ENCODE measurements at regions not wholly inside any gene's neighbourhood (a gene's known extent, or its start where the extent isn't known, plus 50 kb on each side); places are given as distances from the start of the nearest gene placed in this dataset.
"Not testable (repeated sequence)": the region's sequence is repeated elsewhere in the genome, so short reads cannot be mapped to it uniquely, and the experiment has no call there.

DNA sequence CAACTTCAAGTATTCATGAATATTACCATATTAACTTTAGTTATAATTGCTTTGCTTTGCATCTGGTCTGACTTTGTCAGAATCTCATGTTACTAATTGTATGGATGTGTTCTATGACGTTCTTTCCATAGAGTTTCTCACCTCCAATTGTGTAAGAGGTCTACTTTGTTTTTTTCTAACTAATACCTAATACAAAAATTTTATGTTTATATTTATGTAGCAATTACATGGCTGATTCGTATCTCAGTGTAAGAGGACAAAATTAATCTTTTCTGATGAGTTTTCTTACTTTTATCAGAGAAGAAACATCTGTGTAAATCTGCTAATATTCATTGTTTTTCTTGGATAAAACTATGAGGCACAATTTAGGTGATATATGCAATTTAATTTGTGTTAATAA lies 224.8 kb upstream of the B3GALT2 start:
- no peaks in the 10 kb centered on the region for H3K36me3 Mint-ChIP-seq
- peaks cover 2% of the 10 kb centered on the region for H3K27me3 Mint-ChIP-seq
- peaks cover 0 to 2% (median 0%) of the 10 kb centered on the region in 3 donors for H3K9me3 Mint-ChIP-seq
- H3K27ac Mint-ChIP-seq, result no peak overlapping the region
- no peak overlapping the region for H3K4me3 Mint-ChIP-seq
- peaks cover 0 to 1% (median 0%) of the 10 kb centered on the region in 3 donors for H3K4me1 Mint-ChIP-seq

DNA sequence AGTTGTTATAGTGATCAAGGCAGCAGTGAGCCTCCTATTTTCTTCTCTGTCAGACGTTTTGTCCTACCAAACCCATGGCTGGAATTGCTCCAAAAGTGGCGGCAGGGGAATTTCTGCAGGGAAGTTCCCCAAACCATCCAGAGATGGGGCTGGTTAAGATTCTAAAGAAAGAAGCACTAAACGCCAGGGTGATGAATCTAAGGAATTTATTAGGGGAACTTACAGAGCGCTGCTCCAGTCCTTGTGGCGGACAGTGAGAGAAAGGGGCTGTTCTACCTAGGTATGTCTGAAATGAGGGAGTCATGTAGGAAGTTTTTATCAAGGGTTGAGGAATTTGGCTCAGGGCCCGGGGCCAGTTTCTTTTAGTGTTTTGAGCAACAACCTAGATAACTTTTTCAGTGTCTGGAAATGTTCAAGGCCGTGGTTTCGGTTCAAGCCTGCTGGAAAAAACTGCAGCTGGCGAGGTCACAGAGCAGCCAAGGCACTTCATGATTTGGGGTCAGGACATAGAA lies 222.4 kb upstream of the B3GALT2 start:
- H3K27me3 Mint-ChIP-seq, result peaks cover 2% of the 10 kb centered on the region
- no peak overlapping the region for H3K4me3 Mint-ChIP-seq
- H3K4me1 Mint-ChIP-seq, result peaks cover 0 to 1% (median 0%) of the 10 kb centered on the region in 3 donors
- no peak overlapping the region for H3K27ac Mint-ChIP-seq
- H3K36me3 Mint-ChIP-seq, result no peaks in the 10 kb centered on the region
- no peaks in the 10 kb centered on the region for H3K9me3 Mint-ChIP-seq

- H3K27ac Mint-ChIP-seq, result no peak overlapping the region
- H3K27me3 Mint-ChIP-seq, result no peaks in the 10 kb centered on the region
- H3K4me3 Mint-ChIP-seq, result no peak overlapping the region
- peaks cover 0 to 1% (median 0%) of the 10 kb centered on the region in 3 donors for H3K4me1 Mint-ChIP-seq
- no peaks in the 10 kb centered on the region for H3K36me3 Mint-ChIP-seq
- no peaks in the 10 kb centered on the region for H3K9me3 Mint-ChIP-seq
These were observed 220.5 kb upstream of the B3GALT2 start for GRCh38 chr1:193406901-193407300.

DNA sequence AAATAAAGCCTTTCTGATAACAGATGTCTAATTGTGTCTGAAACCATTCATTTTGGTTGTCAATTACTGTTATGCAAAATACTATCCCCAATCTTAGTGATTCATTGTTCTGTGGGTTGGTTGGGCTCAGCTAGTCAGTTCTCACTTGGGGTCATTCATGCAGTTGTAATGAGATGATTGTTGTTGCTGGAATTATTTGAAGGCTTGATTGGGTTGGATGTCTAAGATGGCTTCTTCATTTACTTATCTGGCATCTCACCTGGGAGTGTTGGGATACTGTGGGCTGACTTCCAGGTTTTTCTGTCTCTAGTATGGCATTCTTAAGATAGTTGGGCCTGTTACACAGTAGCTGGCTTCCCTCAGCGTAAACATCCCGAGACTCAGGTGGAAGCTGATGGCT lies 217.8 kb upstream of the B3GALT2 start:
- Mint-ChIP-seq H3K36me3 (no peaks in the 10 kb centered on the region), H3K27me3 (no peaks in the 10 kb centered on the region), H3K9me3 (no peaks in the 10 kb centered on the region), H3K27ac (no peak overlapping the region), H3K4me1 (peaks cover 0 to 1% (median 0%) of the 10 kb centered on the region in 3 donors), H3K4me3 (no peak overlapping the region)

GRCh38 chr1:193402977-193403376 lies 216.6 kb upstream of the B3GALT2 start:
- Mint-ChIP-seq H3K27me3 (no peaks in the 10 kb centered on the region), H3K9me3 (no peaks in the 10 kb centered on the region), H3K36me3 (no peaks in the 10 kb centered on the region), H3K4me1 (peaks cover 0 to 1% (median 0%) of the 10 kb centered on the region in 3 donors), H3K27ac (no peak overlapping the region), H3K4me3 (no peak overlapping the region)

DNA sequence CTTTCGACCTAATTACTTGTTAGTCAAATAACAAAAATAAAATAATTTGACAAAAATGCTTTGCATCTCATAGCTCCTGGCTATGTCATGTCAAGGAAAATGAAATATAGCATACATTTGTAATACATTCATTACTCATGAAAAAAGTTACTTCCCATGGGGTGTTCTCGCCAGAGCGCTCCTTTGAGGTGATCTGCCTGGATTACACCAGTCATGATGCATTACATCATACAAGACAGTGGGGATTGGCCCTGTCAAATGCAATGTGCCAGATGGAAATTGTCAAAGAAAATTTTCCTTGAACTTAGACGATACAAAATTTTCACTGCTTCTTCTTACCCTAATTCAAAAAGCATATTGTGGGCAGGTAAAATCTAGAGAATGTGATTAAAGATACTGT lies 215.6 kb upstream of the B3GALT2 start:
- H3K36me3 Mint-ChIP-seq, result no peaks in the 10 kb centered on the region
- no peaks in the 10 kb centered on the region for H3K9me3 Mint-ChIP-seq
- no peak overlapping the region for H3K27ac Mint-ChIP-seq
- H3K4me1 Mint-ChIP-seq, result peaks cover 0 to 1% (median 0%) of the 10 kb centered on the region in 3 donors
- no peak overlapping the region for H3K4me3 Mint-ChIP-seq
- H3K27me3 Mint-ChIP-seq, result no peaks in the 10 kb centered on the region

GRCh38 chr1:193394336-193394735 lies 207.9 kb upstream of the B3GALT2 start:
- H3K27ac Mint-ChIP-seq, result no peak overlapping the region
- no peak overlapping the region for H3K4me3 Mint-ChIP-seq
- H3K9me3 Mint-ChIP-seq, result no peaks in the 10 kb centered on the region
- H3K4me1 Mint-ChIP-seq, result no peaks in the 10 kb centered on the region
- no peaks in the 10 kb centered on the region for H3K36me3 Mint-ChIP-seq
- H3K27me3 Mint-ChIP-seq, result peaks cover 2% of the 10 kb centered on the region

GRCh38 chr1:193392686-193393085 lies 206.3 kb upstream of the B3GALT2 start:
- Mint-ChIP-seq H3K27me3 (peaks cover 2% of the 10 kb centered on the region), H3K36me3 (no peaks in the 10 kb centered on the region), H3K9me3 (no peaks in the 10 kb centered on the region), H3K4me3 (no peak overlapping the region), H3K4me1 (no peaks in the 10 kb centered on the region), H3K27ac (no peak overlapping the region)

DNA sequence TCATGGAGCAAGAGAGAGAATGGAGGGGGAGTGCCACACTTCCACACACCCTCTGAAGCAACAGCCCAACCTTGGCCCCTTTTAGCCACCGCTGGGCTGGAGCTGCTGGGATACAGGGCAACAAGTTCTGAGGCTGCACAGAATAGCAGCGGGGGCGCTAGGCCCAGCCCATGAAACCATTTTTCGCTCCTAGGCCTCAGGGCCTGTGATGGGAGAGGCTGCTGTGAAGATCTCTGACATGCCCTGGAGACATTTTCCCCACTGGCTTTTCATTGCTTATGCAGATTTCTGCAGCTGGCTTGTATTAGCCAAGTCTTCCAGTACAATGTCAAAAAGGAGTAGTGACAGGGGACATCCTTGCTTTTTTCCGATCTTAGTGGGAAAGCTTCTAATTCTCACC lies 202.3 kb upstream of the B3GALT2 start:
- no peaks in the 10 kb centered on the region for H3K36me3 Mint-ChIP-seq
- no peak overlapping the region for H3K27ac Mint-ChIP-seq

DNA sequence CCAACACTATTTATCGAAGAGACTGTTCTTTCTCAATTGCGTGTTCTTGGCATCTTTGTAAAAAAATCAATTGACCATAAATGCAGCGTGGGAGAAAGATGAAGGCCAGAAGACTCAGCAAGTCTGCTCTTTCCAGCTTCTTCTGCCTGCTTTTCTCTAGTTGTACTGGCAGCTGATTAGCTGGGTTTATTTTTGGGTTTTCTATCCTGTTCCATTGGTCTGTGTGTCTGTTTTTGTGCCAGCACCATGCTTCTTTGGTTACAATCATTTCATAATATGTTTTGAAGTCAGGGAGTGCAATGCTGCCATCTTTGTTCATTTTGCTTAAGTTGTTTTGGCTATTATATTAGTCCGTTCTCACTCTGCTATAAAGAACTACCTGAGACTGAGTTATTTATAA lies 201.8 kb upstream of the B3GALT2 start:
- Mint-ChIP-seq H3K27me3 (no peaks in the 10 kb centered on the region), H3K4me3 (no peak overlapping the region), H3K36me3 (no peaks in the 10 kb centered on the region), H3K9me3 (no peaks in the 10 kb centered on the region), H3K27ac (no peak overlapping the region), H3K4me1 (no peaks in the 10 kb centered on the region)

More for the DNA sequence above, 202.3 kb upstream of the B3GALT2 start:
- Mint-ChIP-seq H3K4me1 (no peaks in the 10 kb centered on the region), H3K9me3 (no peaks in the 10 kb centered on the region), H3K4me3 (no peak overlapping the region), H3K27me3 (no peaks in the 10 kb centered on the region)

GRCh38 chr1:193387406-193387805 lies 201.0 kb upstream of the B3GALT2 start:
- Mint-ChIP-seq H3K9me3 (no peaks in the 10 kb centered on the region), H3K4me3 (no peak overlapping the region), H3K36me3 (no peaks in the 10 kb centered on the region), H3K4me1 (no peaks in the 10 kb centered on the region), H3K27ac (no peak overlapping the region), H3K27me3 (no peaks in the 10 kb centered on the region)

DNA sequence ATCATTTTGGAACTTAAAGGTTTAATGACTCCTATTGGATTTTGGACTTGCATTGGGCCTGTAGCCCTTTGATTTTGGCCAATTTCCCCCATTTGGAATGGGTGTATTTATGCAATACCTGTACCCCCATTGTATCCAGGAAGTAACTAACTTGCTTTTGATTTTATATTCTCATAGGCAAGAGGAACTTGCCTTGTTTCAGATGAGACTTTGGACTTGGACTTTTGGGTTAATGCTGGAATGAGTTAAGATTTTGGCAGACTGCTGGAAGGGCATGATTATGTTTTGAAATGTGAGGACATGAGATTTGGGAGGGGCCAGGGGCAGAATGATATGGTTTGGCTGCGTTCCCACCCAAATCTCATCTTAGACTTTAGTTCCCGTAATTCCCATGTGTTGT lies 192.0 kb upstream of the B3GALT2 start:
- H3K4me1 Mint-ChIP-seq, H3K9me3 Mint-ChIP-seq: not testable (repeated sequence)

GRCh38 chr1:193377472-193377871 lies 191.1 kb upstream of the B3GALT2 start:
- Mint-ChIP-seq H3K4me3 (no peak overlapping the region), H3K9me3 (no peaks in the 10 kb centered on the region), H3K27me3 (peaks cover 1% of the 10 kb centered on the region), H3K4me1 (no peaks in the 10 kb centered on the region), H3K36me3 (no peaks in the 10 kb centered on the region), H3K27ac (no peak overlapping the region)

More for the DNA sequence above, 192.0 kb upstream of the B3GALT2 start:
- H3K27me3 Mint-ChIP-seq, H3K4me3 Mint-ChIP-seq, H3K27ac Mint-ChIP-seq, H3K36me3 Mint-ChIP-seq: not testable (repeated sequence)

- H3K9me3 Mint-ChIP-seq, result no peaks in the 10 kb centered on the region
- H3K4me3 Mint-ChIP-seq, result no peak overlapping the region
- peaks cover 4 to 8% (median 6%) of the 10 kb centered on the region in 3 donors for H3K4me1 Mint-ChIP-seq
- H3K36me3 Mint-ChIP-seq, result no peaks in the 10 kb centered on the region
- peaks cover 1% of the 10 kb centered on the region for H3K27me3 Mint-ChIP-seq
- no peak overlapping the region for H3K27ac Mint-ChIP-seq
These were observed 186.1 kb upstream of the B3GALT2 start for GRCh38 chr1:193372553-193372952.

DNA sequence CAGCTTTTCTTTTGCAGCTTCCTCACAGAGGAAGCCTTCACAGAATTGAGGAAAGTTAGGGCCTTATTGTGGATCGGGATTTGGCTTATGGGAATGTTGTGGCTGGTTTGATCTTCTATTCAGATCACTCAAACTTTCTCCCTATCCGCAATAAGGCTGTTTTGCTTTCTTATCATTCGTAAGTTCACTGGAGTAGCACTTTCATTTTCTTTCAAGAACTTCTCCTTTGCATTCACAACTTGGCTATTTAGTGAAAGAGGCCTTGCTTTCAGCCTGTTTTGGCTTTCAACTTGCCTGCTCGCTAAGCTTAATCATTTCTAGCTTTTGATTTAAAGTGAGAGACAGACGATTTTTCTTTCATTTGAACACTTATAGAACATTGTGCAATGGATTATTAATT lies 181.9 kb upstream of the B3GALT2 start:
- Mint-ChIP-seq H3K4me3 (peak overlapping the region; percentile 5 to 85 (median 74)), H3K27ac (peak overlapping the region in 1 of 3 donors; percentile 89), H3K27me3 (peaks cover 1% of the 10 kb centered on the region), H3K36me3 (peaks cover 2% of the 10 kb centered on the region), H3K9me3 (no peaks in the 10 kb centered on the region), H3K4me1 (peaks cover 4 to 8% (median 6%) of the 10 kb centered on the region in 3 donors)

DNA sequence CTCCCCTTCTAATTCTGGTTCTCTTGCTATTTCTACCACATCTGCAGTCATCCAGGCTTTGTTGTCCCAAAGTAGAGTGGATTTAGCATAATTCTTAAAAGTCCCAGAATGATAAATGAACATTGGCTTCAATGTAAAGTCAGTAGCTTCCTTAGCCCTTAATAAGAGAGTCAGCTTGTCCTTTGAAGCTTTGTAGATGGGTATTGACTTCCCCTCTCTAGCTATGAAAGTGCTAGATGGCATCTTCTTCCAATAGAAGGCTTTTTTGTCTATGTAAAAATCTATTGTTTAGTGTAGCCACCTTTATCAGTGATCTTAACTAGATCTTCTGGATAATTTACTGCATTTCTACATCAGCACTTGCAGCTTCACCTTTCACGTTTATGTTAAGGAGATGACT lies 181.4 kb upstream of the B3GALT2 start:
- H3K4me1 Mint-ChIP-seq, result peaks cover 4 to 8% (median 6%) of the 10 kb centered on the region in 3 donors
- peak overlapping the region in 1 of 3 donors; percentile 89 for H3K27ac Mint-ChIP-seq
- H3K4me3 Mint-ChIP-seq, result peak overlapping the region; percentile 5 to 85 (median 74)
- H3K36me3 Mint-ChIP-seq, result peaks cover 2% of the 10 kb centered on the region
- peaks cover 1% of the 10 kb centered on the region for H3K27me3 Mint-ChIP-seq
- no peaks in the 10 kb centered on the region for H3K9me3 Mint-ChIP-seq
